H1 (cell line): ENCODE measurements at regions not wholly inside any gene's neighbourhood (a gene's known extent, or its start where the extent isn't known, plus 50 kb on each side); places are given as distances from the start of the nearest gene placed in this dataset.

ENCODE experiments used
- CHD2 ChIP-seq: IDR thresholded peaks from 2 replicates; pipeline ENCODE4 v1.6.1; 2012; ENCODE audit warnings: low read length, improper control_type of control experiment
- CTBP2 ChIP-seq: IDR thresholded peaks from 2 replicates; pipeline ENCODE4 v1.7.0; 2011; ENCODE audit warnings: borderline replicate concordance, mild to moderate bottlenecking, moderate library complexity, mixed read lengths, low read length; ENCODE audit not compliant: insufficient read depth, insufficient read length
- JUND ChIP-seq: IDR thresholded peaks from 2 replicates; pipeline ENCODE4 v1.6.1; 2011; ENCODE audit warnings: mild to moderate bottlenecking, improper control_type of control experiment, low read length
- KDM4A ChIP-seq: IDR thresholded peaks from one replicate; pipeline ENCODE4 v1.7.1; 2012; ENCODE audit warnings: low read depth, mild to moderate bottlenecking, moderate library complexity, low read length, inconsistent platforms; ENCODE audit not compliant: severe bottlenecking
- NANOG ChIP-seq: IDR thresholded peaks from 2 replicates; pipeline ENCODE4 v1.6.1; 2011; ENCODE audit warnings: low read length, low read depth, mild to moderate bottlenecking, inconsistent platforms; ENCODE audit not compliant: insufficient read depth, poor library complexity, severe bottlenecking
- SIRT6 ChIP-seq: IDR thresholded peaks from one replicate; pipeline ENCODE4 v1.7.1; 2012; ENCODE audit warnings: low read length, inconsistent platforms
- TCF12 ChIP-seq: IDR thresholded peaks from 2 replicates; pipeline ENCODE4 v1.6.1; 2011; ENCODE audit warnings: low read depth, mild to moderate bottlenecking, low read length

DNA sequence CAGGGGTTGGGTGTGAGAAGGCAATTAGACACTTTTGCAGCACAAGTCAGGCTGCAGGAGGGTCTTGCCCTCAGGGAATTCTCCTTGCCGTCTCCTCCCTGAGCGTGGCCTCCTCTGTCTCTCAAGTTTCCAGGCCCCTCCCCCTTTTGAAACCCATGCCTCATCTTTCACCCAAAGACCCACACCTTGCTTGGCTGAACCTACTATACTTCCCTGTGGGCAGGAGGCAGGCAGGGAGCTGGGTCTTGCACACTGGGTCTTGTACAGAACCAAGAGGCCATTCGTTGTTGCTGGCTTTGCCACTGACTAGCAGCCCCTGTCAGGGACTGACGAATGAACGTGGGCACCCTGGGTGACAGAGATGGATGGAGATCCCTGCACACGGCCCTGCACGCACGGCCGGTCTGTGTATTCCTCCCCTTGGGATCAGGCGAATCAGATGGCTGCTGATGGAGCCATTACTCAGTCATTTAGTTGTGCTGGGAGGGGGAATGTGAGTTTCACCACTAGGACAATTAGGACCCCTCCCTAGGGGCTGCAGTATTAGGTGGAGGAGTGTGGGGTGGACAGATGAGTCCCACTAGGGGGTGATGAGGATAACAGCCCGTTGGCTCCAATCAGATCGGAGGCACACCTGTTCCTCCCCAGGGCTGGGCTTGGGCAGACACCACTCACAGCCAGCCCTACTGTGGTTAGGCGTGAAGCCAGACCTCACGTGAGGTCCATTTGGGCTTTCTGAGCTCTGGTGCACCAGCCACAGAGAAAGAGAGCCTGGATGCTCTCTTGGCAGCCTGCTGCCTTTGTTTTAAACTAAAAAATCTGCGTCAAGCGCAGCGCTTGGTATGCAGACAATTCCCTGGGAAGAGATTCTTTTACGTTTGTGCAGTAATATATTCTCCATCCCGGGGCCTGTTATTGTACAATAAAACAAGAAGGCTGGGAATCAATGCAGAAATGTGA is 167.7 kb upstream of the WSCD1 start (continued):
- TF ChIP-seq JUND: no peak
- no peak for TF ChIP-seq CHD2
- no peak for TF ChIP-seq NANOG
- no peak for TF ChIP-seq SIRT6
- TF ChIP-seq CTBP2: no peak
- TF ChIP-seq TCF12: no peak
- no peak for TF ChIP-seq KDM4A
